ENCODE measurements at regions not wholly inside any gene's neighbourhood (a gene's known extent, or its start where the extent isn't known, plus 50 kb on each side); places are given as distances from the start of the nearest gene placed in this dataset.

GRCh38 chr6:78528926-78529325 is 338.4 kb upstream of the IRAK1BP1 start (continued):
- no peak for TF ChIP-seq REST (IDR thresholded peaks at IDR 0.05; ENCODE audit: unreplicated experiment)
- no peak for TF ChIP-seq STAT1 (IDR thresholded peaks at IDR 0.05; ENCODE audit: unreplicated experiment)
- no peak for TF ChIP-seq NANOG (IDR thresholded peaks at IDR 0.05; ENCODE audit: borderline replicate concordance)
- TF ChIP-seq JUNB (IDR thresholded peaks at IDR 0.05; ENCODE audit: unreplicated experiment): no peak
- TF ChIP-seq ZNF331 (CRISPR knock-in tag; IDR thresholded peaks at IDR 0.05; ENCODE audit: low read depth): no peak
- TF ChIP-seq ETS1 (IDR thresholded peaks at IDR 0.05): no peak
- TF ChIP-seq CREB1 (CRISPR knock-in tag; IDR thresholded peaks at IDR 0.05; ENCODE audit: low read depth): no peak
- TF ChIP-seq EZH2 (IDR thresholded peaks at IDR 0.05; ENCODE audit: low read depth, unreplicated experiment): no peak
- no peak for TF ChIP-seq ZNF114 (CRISPR knock-in tag; IDR thresholded peaks at IDR 0.05)

- Histone ChIP-seq H4K20me1 (replicated peaks; ENCODE audit: insufficient read depth) (no peaks in the 10 kb centered on the region), H3K27ac (ENCODE audit: low read depth) (no peak overlapping the region), H3K9me2 (ENCODE audit: insufficient read depth) (no peaks in the 10 kb centered on the region), H3K36me3 (ENCODE audit: insufficient read depth) (no peaks in the 10 kb centered on the region), H2AFZ (no peak overlapping the region), H3K4me3 (no peak overlapping the region), H3K4me2 (no peak overlapping the region), H3K27me3 (ENCODE audit: insufficient read depth) (no peaks in the 10 kb centered on the region), H3K4me1 (ENCODE audit: insufficient read depth) (no peaks in the 10 kb centered on the region), H3F3A (replicated peaks; ENCODE audit: low read depth) (no peaks in the 10 kb centered on the region), H3K79me2 (replicated peaks; ENCODE audit: insufficient read depth) (no peaks in the 10 kb centered on the region)
- TF ChIP-seq CTCF (conservative IDR thresholded peaks at IDR 0.05; ENCODE audit: low read depth in 2 of 2) (no peak), REST (IDR thresholded peaks at IDR 0.05; ENCODE audit: unreplicated experiment) (peak; percentile 84)
- DNase-seq (ENCODE audit: low spot score) (peak; percentile 13), ATAC-seq (peak; percentile 44; the same call in 2 of the 3 replicates)
- peaks cover 4% of the 10 kb centered on the region for H3K27me3 Mint-ChIP-seq (ENCODE audit: insufficient read depth, low read depth, poor library complexity)
- no peaks in the 10 kb centered on the region for H3K9me3 Mint-ChIP-seq
- no peaks in the 10 kb centered on the region for H3K4me1 Mint-ChIP-seq
- no peak overlapping the region for H3K4me3 Mint-ChIP-seq
- no peaks in the 10 kb centered on the region for H3K36me3 Mint-ChIP-seq (ENCODE audit: low read depth)
- H3K27ac Mint-ChIP-seq: no peak overlapping the region
These were observed 337.1 kb upstream of the IRAK1BP1 start for GRCh38 chr6:78530208-78530607.

All from GM23338 (cell line).